Keratinocyte (primary cell): ENCODE measurements at regions not wholly inside any gene's neighbourhood (a gene's known extent, or its start where the extent isn't known, plus 50 kb on each side); places are given as distances from the start of the nearest gene placed in this dataset.

Experiments
- DNase-seq: peaks from one replicate; pipeline ENCODE4 v3.0.0-alpha.2; 2011; ENCODE audit warnings: low read depth, missing footprints, low spot score
- FAIRE-seq: peaks from 2 replicates; lab custom pipeline; 2011; peaks lifted over from hg19 to GRCh38; lab: Jason Lieb, UNC
- H2AFZ ChIP-seq: 2 replicates; pipeline ENCODE4 v1.6.0; 2012; ENCODE audit warnings: low read length, control low read depth, inconsistent platforms; ENCODE audit not compliant: control insufficient read depth
- H3K27ac ChIP-seq: 2 replicates; pipeline ENCODE4 v1.5.1; 2011; ENCODE audit warnings: low read length; ENCODE audit not compliant: control insufficient read depth, insufficient read depth
- H3K27me3 ChIP-seq: 3 replicates; pipeline ENCODE4 v1.6.0; 2011; ENCODE audit warnings: low read length; ENCODE audit not compliant: control insufficient read depth, insufficient read depth; ENCODE audit errors: extremely low read depth
- H3K36me3 ChIP-seq, 2 experiments: 2 replicates in 1 of 2; 3 replicates in 1 of 2; pipeline ENCODE4 v1.5.1; 2011; ENCODE audit warnings: low read length in 2 of 2, mild to moderate bottlenecking in 1 of 2; ENCODE audit not compliant: control insufficient read depth in 2 of 2, insufficient read depth in 2 of 2; ENCODE audit errors: extremely low read depth in 1 of 2
- H3K4me1 ChIP-seq: 3 replicates; pipeline ENCODE4 v1.5.1; 2011; ENCODE audit warnings: low read length; ENCODE audit not compliant: control insufficient read depth, insufficient read depth; ENCODE audit errors: extremely low read depth
- H3K4me2 ChIP-seq: 3 replicates; pipeline ENCODE4 v1.6.0; 2011; ENCODE audit warnings: low read depth, low read length; ENCODE audit not compliant: control insufficient read depth, insufficient read depth; ENCODE audit errors: extremely low read depth
- H3K4me3 ChIP-seq, 3 experiments: fragments of 200-600 bp in 1 of 3; sonication (generic) in 1 of 3; 2 replicates in 2 of 3; 3 replicates in 1 of 3; pipeline ENCODE4 v1.5.1; 2011 to 2016; ENCODE audit warnings: low read length in 3 of 3, mild to moderate bottlenecking in 3 of 3, control low read depth in 2 of 3, inconsistent platforms in 1 of 3, low read depth in 1 of 3, mixed read lengths in 1 of 3, mixed run types in 1 of 3, moderate library complexity in 1 of 3; ENCODE audit not compliant: control insufficient read depth in 2 of 3, insufficient read depth in 2 of 3; ENCODE audit errors: extremely low read depth in 1 of 3
- H3K79me2 ChIP-seq: 2 replicates; pipeline ENCODE4 v1.6.0; 2012; ENCODE audit warnings: low read length; ENCODE audit not compliant: control insufficient read depth, insufficient read depth
- H3K9ac ChIP-seq: 3 replicates; pipeline ENCODE4 v1.6.0; 2011; ENCODE audit warnings: low read length; ENCODE audit not compliant: control insufficient read depth, insufficient read depth; ENCODE audit errors: extremely low read depth
- H3K9me1 ChIP-seq: 3 replicates; pipeline ENCODE4 v1.6.0; 2011; ENCODE audit warnings: low read length; ENCODE audit not compliant: control insufficient read depth, insufficient read depth; ENCODE audit errors: extremely low read depth
- H3K9me3 ChIP-seq: 2 replicates; pipeline ENCODE4 v1.5.1; 2012; ENCODE audit warnings: low read depth, low read length; ENCODE audit not compliant: control insufficient read depth
- H4K20me1 ChIP-seq: 3 replicates; pipeline ENCODE4 v1.6.0; 2011; ENCODE audit warnings: low read length; ENCODE audit not compliant: control insufficient read depth, insufficient read depth; ENCODE audit errors: extremely low read depth
- CTCF ChIP-seq, 3 experiments: IDR thresholded peaks in 1 of 3; conservative IDR thresholded peaks in 1 of 3; optimal IDR thresholded peaks in 1 of 3; 2 replicates in 2 of 3; 3 replicates in 1 of 3; pipeline versions ENCODE3 to v1.5.1; 2011; ENCODE audit warnings: low read length in 3 of 3, mild to moderate bottlenecking in 3 of 3, moderate library complexity in 2 of 3, control low read depth in 1 of 3, inconsistent platforms in 1 of 3; ENCODE audit not compliant: insufficient read depth in 2 of 3; ENCODE audit errors: extremely low read depth in 1 of 3
- EZH2 ChIP-seq: IDR thresholded peaks from one replicate; pipeline ENCODE4 v1.6.1; 2012; ENCODE audit warnings: inconsistent platforms, mild to moderate bottlenecking, low read length, moderate library complexity
- dilution Hi-C: fragments of 300-500 bp; cut with MboI; formaldehyde crosslinking; loops from one replicate; pipeline ENCODE4 v1.7.0; 2020; ENCODE audit warnings: low sequenced_read_pairs; ENCODE audit not compliant: extremely low pct_ligation_motif_present

DNA sequence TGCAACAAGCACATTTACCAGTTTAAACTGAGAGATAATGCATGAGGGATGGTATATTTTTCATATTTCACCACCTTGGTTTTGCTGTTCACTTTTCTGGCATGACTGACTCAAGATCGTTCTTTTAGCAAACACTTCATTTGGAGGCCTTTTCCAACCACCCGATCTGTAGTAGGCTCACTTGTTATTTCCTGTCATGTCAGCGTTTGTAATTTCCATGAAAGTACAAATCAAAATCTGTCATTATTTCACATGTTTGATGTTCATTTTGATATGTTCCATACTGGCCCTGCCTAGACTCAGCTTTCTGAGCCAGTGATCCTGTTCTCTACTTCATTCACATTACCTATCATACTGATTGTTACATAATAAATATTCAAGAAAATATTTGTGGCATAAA lies 1888.3 kb upstream of the PCDH7 start:
- dilution Hi-C loops, result no loop called here
- FAIRE-seq, result no peak

DNA sequence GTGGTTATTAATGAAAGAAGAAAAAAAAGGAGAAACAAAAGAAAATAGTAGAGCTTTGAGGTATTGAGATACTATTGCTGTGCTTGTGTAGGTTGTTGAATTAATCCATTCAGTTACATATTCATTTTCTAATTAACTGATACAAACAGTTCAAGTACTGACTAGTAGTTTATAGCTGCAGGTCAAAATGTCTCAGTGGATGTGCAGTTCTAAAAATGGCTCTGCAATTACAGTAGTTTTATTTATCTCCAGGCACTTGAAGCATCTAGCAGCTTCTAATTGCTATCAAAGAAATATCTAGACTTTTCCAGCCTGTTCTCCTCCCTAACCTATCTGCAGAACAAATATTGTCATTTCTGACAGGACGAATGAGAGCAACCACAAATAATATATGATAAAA lies 1887.7 kb upstream of the PCDH7 start:
- H3K4me2 ChIP-seq, result no peak overlapping the region
- no peaks in the 10 kb centered on the region for H3K9me1 ChIP-seq
- no peak overlapping the region for H3K4me3 ChIP-seq
- dilution Hi-C loops, result no loop called here
- DNase-seq, result no peak
- no peaks in the 10 kb centered on the region for H3K36me3 ChIP-seq
- TF ChIP-seq EZH2 (no peak), CTCF (optimal IDR thresholded peaks at IDR 0.05 in 1 of 3, IDR thresholded peaks at IDR 0.05 in 1 of 3, conservative IDR thresholded peaks at IDR 0.05 in 1 of 3; ENCODE audit: extremely low read depth in 1 of 3, insufficient read depth in 2 of 3, low read length in 3 of 3) (no peak)
- no peaks in the 10 kb centered on the region for H4K20me1 ChIP-seq
- FAIRE-seq, result no peak
- H3K27me3 ChIP-seq, result no peaks in the 10 kb centered on the region
- H3K79me2 ChIP-seq, result no peaks in the 10 kb centered on the region
- no peaks in the 10 kb centered on the region for H3K4me1 ChIP-seq
- H2AFZ ChIP-seq, result no peak overlapping the region
- no peak overlapping the region for H3K27ac ChIP-seq
- no peaks in the 10 kb centered on the region for H3K9me3 ChIP-seq
- no peak overlapping the region for H3K9ac ChIP-seq

More for the DNA sequence above, 1888.3 kb upstream of the PCDH7 start:
- H3K4me2 ChIP-seq, result no peak overlapping the region
- no peak overlapping the region for H3K4me3 ChIP-seq
- H3K9ac ChIP-seq, result no peak overlapping the region
- H3K79me2 ChIP-seq, result no peaks in the 10 kb centered on the region
- H3K27ac ChIP-seq, result no peak overlapping the region
- no peak overlapping the region for H2AFZ ChIP-seq
- no peaks in the 10 kb centered on the region for H3K9me3 ChIP-seq
- no peaks in the 10 kb centered on the region for H3K27me3 ChIP-seq
- no peaks in the 10 kb centered on the region for H4K20me1 ChIP-seq
- no peaks in the 10 kb centered on the region for H3K36me3 ChIP-seq
- no peak for DNase-seq
- no peaks in the 10 kb centered on the region for H3K9me1 ChIP-seq
- no peaks in the 10 kb centered on the region for H3K4me1 ChIP-seq
- TF ChIP-seq EZH2 (no peak), CTCF (optimal IDR thresholded peaks at IDR 0.05 in 1 of 3, IDR thresholded peaks at IDR 0.05 in 1 of 3, conservative IDR thresholded peaks at IDR 0.05 in 1 of 3; ENCODE audit: extremely low read depth in 1 of 3, insufficient read depth in 2 of 3, low read length in 3 of 3) (no peak)
